Glutamatergic neuron (in vitro differentiated cells): ENCODE measurements at regions not wholly inside any gene's neighbourhood (a gene's known extent, or its start where the extent isn't known, plus 50 kb on each side); places are given as distances from the start of the nearest gene placed in this dataset.

ENCODE experiments used
- DNase-seq: peaks from one replicate; pipeline ENCODE4 v3.0.0; 2022
- H3K27ac Mint-ChIP-seq: one replicate; pipeline ENCODE4 v1.8.0; 2020; ENCODE audit warnings: mild to moderate bottlenecking, mixed read lengths, inconsistent platforms; ENCODE audit not compliant: unreplicated experiment
- H3K27me3 Mint-ChIP-seq: one replicate; pipeline ENCODE4 v1.8.0; 2020; ENCODE audit warnings: mild to moderate bottlenecking, moderate library complexity, mixed read lengths, inconsistent platforms; ENCODE audit not compliant: unreplicated experiment
- H3K36me3 Mint-ChIP-seq: one replicate; pipeline ENCODE4 v1.8.0; 2020; ENCODE audit warnings: mild to moderate bottlenecking, mixed read lengths, inconsistent platforms; ENCODE audit not compliant: unreplicated experiment
- H3K4me1 Mint-ChIP-seq: one replicate; pipeline ENCODE4 v1.8.0; 2020; ENCODE audit warnings: mild to moderate bottlenecking, low read depth, mixed read lengths, inconsistent platforms; ENCODE audit not compliant: unreplicated experiment
- H3K4me3 Mint-ChIP-seq: one replicate; pipeline ENCODE4 v1.8.0; 2020; ENCODE audit warnings: mild to moderate bottlenecking, mixed read lengths, inconsistent platforms; ENCODE audit not compliant: unreplicated experiment
- H3K9me3 Mint-ChIP-seq: one replicate; pipeline ENCODE4 v1.8.0; 2020; ENCODE audit warnings: mild to moderate bottlenecking, moderate library complexity, mixed read lengths, inconsistent platforms; ENCODE audit not compliant: unreplicated experiment
- TF ChIP-seq, protein P1 (sequence below): fragments of 200-600 bp; sonication (generic); IDR thresholded peaks from one replicate; pipeline ENCODE4 v1.5.0; 2021; ENCODE audit not compliant: partially characterized antibody, unreplicated experiment

DNA sequence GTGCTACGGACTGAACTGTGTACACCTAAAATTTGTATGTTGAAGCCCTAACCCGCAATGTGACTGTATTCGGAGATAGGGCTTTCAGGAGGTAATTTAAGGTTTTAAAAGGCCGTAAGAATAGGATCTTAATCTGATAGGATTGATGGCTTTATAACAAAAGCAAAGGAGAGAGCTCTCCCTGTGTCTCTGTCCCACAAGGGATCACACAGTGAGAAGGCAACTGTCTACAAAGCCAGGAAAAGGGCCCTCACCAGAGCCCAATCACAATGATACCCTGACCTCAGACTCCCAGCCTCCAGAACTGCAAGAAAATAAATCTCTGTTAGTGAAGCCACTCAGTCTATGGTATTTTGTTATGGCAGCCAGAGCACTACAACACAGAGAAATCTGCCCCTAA is 208.7 kb upstream of the ZC3H12C start:
- H3K4me3 Mint-ChIP-seq: no peak overlapping the region
- no peak for DNase-seq

DNA sequence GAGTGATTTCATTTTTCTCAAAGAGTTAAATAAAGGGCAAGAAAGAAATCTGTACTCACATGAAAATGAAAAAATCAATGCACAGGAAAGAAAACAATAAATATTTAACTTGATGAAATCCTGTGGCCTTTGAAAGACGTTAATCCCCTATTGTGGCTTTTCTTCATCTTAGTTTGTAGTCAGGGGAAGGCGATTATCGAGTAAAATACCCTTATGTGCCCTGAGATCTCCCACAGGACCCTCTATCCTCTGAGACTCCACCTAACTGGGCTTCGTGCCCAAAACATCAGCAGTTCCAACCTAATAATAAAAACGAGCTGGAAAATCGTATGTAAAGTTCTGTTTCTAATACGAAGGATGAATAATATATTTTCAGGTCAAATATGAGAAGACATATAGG is 208.2 kb upstream of the ZC3H12C start:
- Mint-ChIP-seq H3K4me3 (no peak overlapping the region), H3K36me3 (peaks cover 7% of the 10 kb centered on the region), H3K4me1 (no peaks in the 10 kb centered on the region), H3K27me3 (no peaks in the 10 kb centered on the region), H3K9me3 (peaks cover 2% of the 10 kb centered on the region), H3K27ac (no peak overlapping the region)
- no peak for DNase-seq
- TF ChIP-seq, protein P1, sequence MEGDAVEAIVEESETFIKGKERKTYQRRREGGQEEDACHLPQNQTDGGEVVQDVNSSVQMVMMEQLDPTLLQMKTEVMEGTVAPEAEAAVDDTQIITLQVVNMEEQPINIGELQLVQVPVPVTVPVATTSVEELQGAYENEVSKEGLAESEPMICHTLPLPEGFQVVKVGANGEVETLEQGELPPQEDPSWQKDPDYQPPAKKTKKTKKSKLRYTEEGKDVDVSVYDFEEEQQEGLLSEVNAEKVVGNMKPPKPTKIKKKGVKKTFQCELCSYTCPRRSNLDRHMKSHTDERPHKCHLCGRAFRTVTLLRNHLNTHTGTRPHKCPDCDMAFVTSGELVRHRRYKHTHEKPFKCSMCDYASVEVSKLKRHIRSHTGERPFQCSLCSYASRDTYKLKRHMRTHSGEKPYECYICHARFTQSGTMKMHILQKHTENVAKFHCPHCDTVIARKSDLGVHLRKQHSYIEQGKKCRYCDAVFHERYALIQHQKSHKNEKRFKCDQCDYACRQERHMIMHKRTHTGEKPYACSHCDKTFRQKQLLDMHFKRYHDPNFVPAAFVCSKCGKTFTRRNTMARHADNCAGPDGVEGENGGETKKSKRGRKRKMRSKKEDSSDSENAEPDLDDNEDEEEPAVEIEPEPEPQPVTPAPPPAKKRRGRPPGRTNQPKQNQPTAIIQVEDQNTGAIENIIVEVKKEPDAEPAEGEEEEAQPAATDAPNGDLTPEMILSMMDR: no peak

More for the DNA sequence above, 208.7 kb upstream of the ZC3H12C start:
- Mint-ChIP-seq H3K4me1 (no peaks in the 10 kb centered on the region), H3K9me3 (peaks cover 2% of the 10 kb centered on the region), H3K27me3 (no peaks in the 10 kb centered on the region), H3K36me3 (peaks cover 7% of the 10 kb centered on the region), H3K27ac (no peak overlapping the region)
- TF ChIP-seq, protein P1: no peak

DNA sequence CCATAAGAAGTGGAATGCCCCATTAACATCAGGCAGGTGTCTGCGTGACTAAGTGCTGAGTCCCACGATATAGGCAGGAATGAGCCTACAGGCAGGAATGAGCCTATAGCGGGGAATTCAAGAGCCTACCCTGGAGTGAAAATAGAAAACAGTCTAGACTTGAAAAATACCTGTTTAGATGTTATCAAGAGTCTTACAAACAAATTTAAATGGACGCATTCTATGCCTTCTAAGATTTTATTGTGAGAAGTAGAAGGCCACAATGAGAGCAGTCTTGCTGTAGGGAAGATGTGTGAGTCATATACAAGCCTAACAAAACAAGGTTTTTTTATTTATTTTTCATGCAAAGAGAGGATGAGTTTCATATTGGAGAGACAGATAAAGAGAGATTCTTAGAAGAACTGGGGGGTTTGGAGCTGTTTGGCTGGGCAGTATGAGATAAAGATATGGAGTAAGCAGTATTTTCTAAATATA is 200.8 kb upstream of the ZC3H12C start:
- H3K4me1 Mint-ChIP-seq: no peaks in the 10 kb centered on the region
- no peak overlapping the region for H3K27ac Mint-ChIP-seq
- TF ChIP-seq, protein P1: no peak
- H3K27me3 Mint-ChIP-seq: no peaks in the 10 kb centered on the region
- no peak overlapping the region for H3K4me3 Mint-ChIP-seq
- DNase-seq: no peak
- H3K9me3 Mint-ChIP-seq: no peaks in the 10 kb centered on the region
- H3K36me3 Mint-ChIP-seq: no peaks in the 10 kb centered on the region

DNA sequence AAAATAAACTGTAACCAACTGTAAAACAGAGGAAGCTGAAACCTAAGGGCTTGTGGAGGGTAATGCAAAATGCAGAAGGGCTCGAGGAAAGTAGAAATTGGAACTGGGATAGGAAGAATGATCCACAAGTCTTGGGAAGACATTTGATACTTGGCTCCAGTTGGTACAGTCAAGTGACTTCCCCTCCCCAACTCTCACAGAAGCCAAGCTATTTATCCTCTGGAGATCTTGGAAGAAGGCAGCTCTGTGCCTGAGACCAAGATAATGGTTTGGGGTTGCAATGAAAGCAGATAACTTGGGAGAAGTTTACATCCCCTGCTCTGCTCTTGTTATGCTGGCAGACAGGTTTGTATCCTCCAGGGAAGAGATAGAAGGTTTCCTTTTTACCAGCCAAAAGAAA is 198.9 kb upstream of the ZC3H12C start:
- H3K27me3 Mint-ChIP-seq: no peaks in the 10 kb centered on the region
- no peak for DNase-seq
- H3K27ac Mint-ChIP-seq: no peak overlapping the region
- H3K4me3 Mint-ChIP-seq: no peak overlapping the region
- no peaks in the 10 kb centered on the region for H3K9me3 Mint-ChIP-seq
- TF ChIP-seq, protein P1: no peak
- no peaks in the 10 kb centered on the region for H3K36me3 Mint-ChIP-seq
- no peaks in the 10 kb centered on the region for H3K4me1 Mint-ChIP-seq

DNA sequence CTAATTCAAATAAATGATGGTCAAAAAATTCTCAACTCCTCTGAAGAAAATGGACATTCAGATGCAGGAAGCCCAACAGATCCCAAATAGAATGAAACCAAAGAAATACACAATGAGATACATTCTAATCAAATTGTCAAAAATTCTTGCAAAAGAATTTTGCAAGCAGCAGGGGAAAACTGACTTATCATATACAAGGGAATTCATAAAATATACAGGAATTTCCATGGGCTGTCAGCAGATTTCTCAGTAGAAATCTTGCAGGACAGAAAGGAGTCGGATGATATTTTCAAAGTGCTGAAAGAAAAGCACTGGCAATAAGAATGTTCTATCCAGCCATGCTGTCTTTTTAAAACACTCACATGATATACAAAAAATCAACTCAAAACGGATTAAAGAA is 194.6 kb upstream of the ZC3H12C start:
- TF ChIP-seq, protein P1: no peak
- H3K9me3 Mint-ChIP-seq: peaks cover 9% of the 10 kb centered on the region
- DNase-seq: no peak
- no peak overlapping the region for H3K4me3 Mint-ChIP-seq
- H3K4me1 Mint-ChIP-seq: no peaks in the 10 kb centered on the region
- no peak overlapping the region for H3K27ac Mint-ChIP-seq
- peaks cover 24% of the 10 kb centered on the region for H3K36me3 Mint-ChIP-seq
- peaks cover 2% of the 10 kb centered on the region for H3K27me3 Mint-ChIP-seq
